ENCODE measurements at regions not wholly inside any gene's neighbourhood (a gene's known extent, or its start where the extent isn't known, plus 50 kb on each side); places are given as distances from the start of the nearest gene placed in this dataset.

- no peak overlapping the region for H3K4me3 ChIP-seq (ENCODE audit: low read depth, low read length)
- TF ChIP-seq CTCF (IDR thresholded peaks at IDR 0.05; ENCODE audit: low read depth, low read length): no peak
Observed at GRCh38 chr5:117945258-117945657, 1043.1 kb downstream of the DTWD2 start.

- no peak for TF ChIP-seq CTCF (IDR thresholded peaks at IDR 0.05; ENCODE audit: low read depth, low read length)
- no peak overlapping the region for H3K4me3 ChIP-seq (ENCODE audit: low read depth, low read length)
Observed at GRCh38 chr5:117943541-117943940, 1044.8 kb downstream of the DTWD2 start.

GRCh38 chr5:117942861-117943519 lies 1045.4 kb downstream of the DTWD2 start:
- H3K4me3 ChIP-seq (ENCODE audit: low read depth, low read length): no peak overlapping the region
- no peak for TF ChIP-seq CTCF (IDR thresholded peaks at IDR 0.05; ENCODE audit: low read depth, low read length)

- H3K4me3 ChIP-seq (ENCODE audit: low read depth, low read length): no peak overlapping the region
- TF ChIP-seq CTCF (IDR thresholded peaks at IDR 0.05; ENCODE audit: low read depth, low read length): no peak
Observed at GRCh38 chr5:117893211-117893610, 1095.1 kb downstream of the DTWD2 start.

GRCh38 chr5:117892360-117892759 lies 1096.0 kb downstream of the DTWD2 start:
- no peak overlapping the region for H3K4me3 ChIP-seq (ENCODE audit: low read depth, low read length)
- no peak for TF ChIP-seq CTCF (IDR thresholded peaks at IDR 0.05; ENCODE audit: low read depth, low read length)

GRCh38 chr5:117889596-117889995 lies 1098.8 kb downstream of the DTWD2 start:
- TF ChIP-seq CTCF (IDR thresholded peaks at IDR 0.05; ENCODE audit: low read depth, low read length): no peak
- no peak overlapping the region for H3K4me3 ChIP-seq (ENCODE audit: low read depth, low read length)

GRCh38 chr5:117888688-117889087 lies 1099.7 kb downstream of the DTWD2 start:
- TF ChIP-seq CTCF (IDR thresholded peaks at IDR 0.05; ENCODE audit: low read depth, low read length): no peak
- peak overlapping the region; percentile 54 for H3K4me3 ChIP-seq (ENCODE audit: low read depth, low read length)

Measured in WI38 (cell line).